Uterus (tissue), 2 donors: ENCODE measurements at regions not wholly inside any gene's neighbourhood (a gene's known extent, or its start where the extent isn't known, plus 50 kb on each side); places are given as distances from the start of the nearest gene placed in this dataset.

Experiments
- POLR2A ChIP-seq, 2 donors: fragments of 450-650 bp; IDR thresholded peaks; one replicate each; pipeline ENCODE4 v1.6.1; 2016; ENCODE audit warnings: antibody characterized with exemption in 2 of 2, mild to moderate bottlenecking in 1 of 2, moderate library complexity in 1 of 2
- TF ChIP-seq, protein P1 (sequence below), 4 experiments: fragments of 200-600 bp in 2 of 4; fragments of 450-650 bp in 2 of 4; sonication (generic) in 2 of 4; IDR thresholded peaks; one replicate each; pipeline ENCODE4 v1.5.1; 2016 to 2019; ENCODE audit warnings: antibody characterized with exemption in 4 of 4, mild to moderate bottlenecking in 2 of 4, moderate library complexity in 1 of 4

DNA sequence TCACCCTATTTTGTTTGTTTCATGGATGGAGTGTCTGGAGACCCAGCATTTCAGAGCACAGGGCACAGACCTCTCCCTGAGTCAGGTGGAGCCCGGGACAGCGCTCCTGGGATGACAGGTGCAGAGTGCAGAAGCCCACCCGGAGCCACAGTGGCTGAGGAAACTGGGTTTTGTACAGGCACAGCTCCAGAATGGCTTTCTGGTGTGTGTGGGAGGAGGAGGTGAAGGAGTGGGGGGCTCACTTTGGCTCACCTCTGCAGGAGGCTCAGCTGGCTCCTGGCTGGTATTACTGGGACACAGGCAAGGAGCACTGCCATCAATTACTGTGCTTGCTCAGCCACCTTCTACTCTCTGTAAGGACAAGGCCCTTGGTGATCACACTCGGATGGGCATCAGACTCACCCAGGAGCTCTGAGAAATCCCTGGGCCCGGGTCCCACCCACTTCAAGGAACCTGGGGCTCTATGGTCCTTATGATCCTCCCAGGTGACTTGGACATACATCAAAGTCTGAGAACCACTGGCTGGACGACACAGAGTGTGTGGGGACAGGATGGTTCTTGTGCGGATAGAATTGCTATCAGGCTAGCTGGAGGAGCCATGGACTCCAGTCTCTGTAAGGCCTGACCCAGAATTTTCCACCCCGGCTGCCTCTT lies 221.1 kb upstream of the ZNF32 start:
- TF ChIP-seq, protein P1, sequence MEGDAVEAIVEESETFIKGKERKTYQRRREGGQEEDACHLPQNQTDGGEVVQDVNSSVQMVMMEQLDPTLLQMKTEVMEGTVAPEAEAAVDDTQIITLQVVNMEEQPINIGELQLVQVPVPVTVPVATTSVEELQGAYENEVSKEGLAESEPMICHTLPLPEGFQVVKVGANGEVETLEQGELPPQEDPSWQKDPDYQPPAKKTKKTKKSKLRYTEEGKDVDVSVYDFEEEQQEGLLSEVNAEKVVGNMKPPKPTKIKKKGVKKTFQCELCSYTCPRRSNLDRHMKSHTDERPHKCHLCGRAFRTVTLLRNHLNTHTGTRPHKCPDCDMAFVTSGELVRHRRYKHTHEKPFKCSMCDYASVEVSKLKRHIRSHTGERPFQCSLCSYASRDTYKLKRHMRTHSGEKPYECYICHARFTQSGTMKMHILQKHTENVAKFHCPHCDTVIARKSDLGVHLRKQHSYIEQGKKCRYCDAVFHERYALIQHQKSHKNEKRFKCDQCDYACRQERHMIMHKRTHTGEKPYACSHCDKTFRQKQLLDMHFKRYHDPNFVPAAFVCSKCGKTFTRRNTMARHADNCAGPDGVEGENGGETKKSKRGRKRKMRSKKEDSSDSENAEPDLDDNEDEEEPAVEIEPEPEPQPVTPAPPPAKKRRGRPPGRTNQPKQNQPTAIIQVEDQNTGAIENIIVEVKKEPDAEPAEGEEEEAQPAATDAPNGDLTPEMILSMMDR (IDR thresholded peaks at IDR 0.05) = no peak
- no peak for TF ChIP-seq POLR2A (IDR thresholded peaks at IDR 0.05)
